Keratinocyte (primary cell): ENCODE measurements at regions not wholly inside any gene's neighbourhood (a gene's known extent, or its start where the extent isn't known, plus 50 kb on each side); places are given as distances from the start of the nearest gene placed in this dataset.
A peak's percentile ranks its signal among the peaks of the same experiment; 100 is the strongest.

Source experiments
- DNase-seq: peaks from one replicate; pipeline ENCODE4 v3.0.0-alpha.2; 2011; ENCODE audit warnings: low read depth, missing footprints, low spot score
- FAIRE-seq: peaks from 2 replicates; lab custom pipeline; 2011; peaks lifted over from hg19 to GRCh38; lab: Jason Lieb, UNC
- H2AFZ ChIP-seq: 2 replicates; pipeline ENCODE4 v1.6.0; 2012; ENCODE audit warnings: low read length, control low read depth, inconsistent platforms; ENCODE audit not compliant: control insufficient read depth
- H3K27ac ChIP-seq: 2 replicates; pipeline ENCODE4 v1.5.1; 2011; ENCODE audit warnings: low read length; ENCODE audit not compliant: control insufficient read depth, insufficient read depth
- H3K27me3 ChIP-seq: 3 replicates; pipeline ENCODE4 v1.6.0; 2011; ENCODE audit warnings: low read length; ENCODE audit not compliant: control insufficient read depth, insufficient read depth; ENCODE audit errors: extremely low read depth
- H3K36me3 ChIP-seq, 2 experiments: 2 replicates in 1 of 2; 3 replicates in 1 of 2; pipeline ENCODE4 v1.5.1; 2011; ENCODE audit warnings: low read length in 2 of 2, mild to moderate bottlenecking in 1 of 2; ENCODE audit not compliant: control insufficient read depth in 2 of 2, insufficient read depth in 2 of 2; ENCODE audit errors: extremely low read depth in 1 of 2
- H3K4me1 ChIP-seq: 3 replicates; pipeline ENCODE4 v1.5.1; 2011; ENCODE audit warnings: low read length; ENCODE audit not compliant: control insufficient read depth, insufficient read depth; ENCODE audit errors: extremely low read depth
- H3K4me2 ChIP-seq: 3 replicates; pipeline ENCODE4 v1.6.0; 2011; ENCODE audit warnings: low read depth, low read length; ENCODE audit not compliant: control insufficient read depth, insufficient read depth; ENCODE audit errors: extremely low read depth
- H3K4me3 ChIP-seq, 3 experiments: fragments of 200-600 bp in 1 of 3; sonication (generic) in 1 of 3; 2 replicates in 2 of 3; 3 replicates in 1 of 3; pipeline ENCODE4 v1.5.1; 2011 to 2016; ENCODE audit warnings: low read length in 3 of 3, mild to moderate bottlenecking in 3 of 3, control low read depth in 2 of 3, inconsistent platforms in 1 of 3, low read depth in 1 of 3, mixed read lengths in 1 of 3, mixed run types in 1 of 3, moderate library complexity in 1 of 3; ENCODE audit not compliant: control insufficient read depth in 2 of 3, insufficient read depth in 2 of 3; ENCODE audit errors: extremely low read depth in 1 of 3
- H3K79me2 ChIP-seq: 2 replicates; pipeline ENCODE4 v1.6.0; 2012; ENCODE audit warnings: low read length; ENCODE audit not compliant: control insufficient read depth, insufficient read depth
- H3K9ac ChIP-seq: 3 replicates; pipeline ENCODE4 v1.6.0; 2011; ENCODE audit warnings: low read length; ENCODE audit not compliant: control insufficient read depth, insufficient read depth; ENCODE audit errors: extremely low read depth
- H3K9me1 ChIP-seq: 3 replicates; pipeline ENCODE4 v1.6.0; 2011; ENCODE audit warnings: low read length; ENCODE audit not compliant: control insufficient read depth, insufficient read depth; ENCODE audit errors: extremely low read depth
- H3K9me3 ChIP-seq: 2 replicates; pipeline ENCODE4 v1.5.1; 2012; ENCODE audit warnings: low read depth, low read length; ENCODE audit not compliant: control insufficient read depth
- H4K20me1 ChIP-seq: 3 replicates; pipeline ENCODE4 v1.6.0; 2011; ENCODE audit warnings: low read length; ENCODE audit not compliant: control insufficient read depth, insufficient read depth; ENCODE audit errors: extremely low read depth
- CTCF ChIP-seq, 3 experiments: IDR thresholded peaks in 1 of 3; conservative IDR thresholded peaks in 1 of 3; optimal IDR thresholded peaks in 1 of 3; 2 replicates in 2 of 3; 3 replicates in 1 of 3; pipeline versions ENCODE3 to v1.5.1; 2011; ENCODE audit warnings: low read length in 3 of 3, mild to moderate bottlenecking in 3 of 3, moderate library complexity in 2 of 3, control low read depth in 1 of 3, inconsistent platforms in 1 of 3; ENCODE audit not compliant: insufficient read depth in 2 of 3; ENCODE audit errors: extremely low read depth in 1 of 3
- EZH2 ChIP-seq: IDR thresholded peaks from one replicate; pipeline ENCODE4 v1.6.1; 2012; ENCODE audit warnings: inconsistent platforms, mild to moderate bottlenecking, low read length, moderate library complexity
- dilution Hi-C: fragments of 300-500 bp; cut with MboI; formaldehyde crosslinking; loops from one replicate; pipeline ENCODE4 v1.7.0; 2020; ENCODE audit warnings: low sequenced_read_pairs; ENCODE audit not compliant: extremely low pct_ligation_motif_present

GRCh38 chr11:112477152-112477551 lies 216.5 kb upstream of the PLET1 start:
- H3K9ac ChIP-seq, result no peak overlapping the region
- no peaks in the 10 kb centered on the region for H3K9me1 ChIP-seq
- dilution Hi-C loops, result no loop called here
- no peaks in the 10 kb centered on the region for H3K36me3 ChIP-seq
- no peak for DNase-seq
- no peaks in the 10 kb centered on the region for H3K79me2 ChIP-seq
- H3K4me1 ChIP-seq, result peaks cover 16% of the 10 kb centered on the region
- H3K27ac ChIP-seq, result no peak overlapping the region
- TF ChIP-seq CTCF (optimal IDR thresholded peaks at IDR 0.05 in 1 of 3, IDR thresholded peaks at IDR 0.05 in 1 of 3, conservative IDR thresholded peaks at IDR 0.05 in 1 of 3; ENCODE audit: extremely low read depth in 1 of 3, insufficient read depth in 2 of 3, low read length in 3 of 3), result no peak
- TF ChIP-seq EZH2, result no peak
- no peak for FAIRE-seq
- no peaks in the 10 kb centered on the region for H3K9me3 ChIP-seq
- H4K20me1 ChIP-seq, result no peaks in the 10 kb centered on the region
- no peak overlapping the region for H3K4me2 ChIP-seq
- no peak overlapping the region for H2AFZ ChIP-seq
- peaks cover 4% of the 10 kb centered on the region for H3K27me3 ChIP-seq
- H3K4me3 ChIP-seq, result no peak overlapping the region

DNA sequence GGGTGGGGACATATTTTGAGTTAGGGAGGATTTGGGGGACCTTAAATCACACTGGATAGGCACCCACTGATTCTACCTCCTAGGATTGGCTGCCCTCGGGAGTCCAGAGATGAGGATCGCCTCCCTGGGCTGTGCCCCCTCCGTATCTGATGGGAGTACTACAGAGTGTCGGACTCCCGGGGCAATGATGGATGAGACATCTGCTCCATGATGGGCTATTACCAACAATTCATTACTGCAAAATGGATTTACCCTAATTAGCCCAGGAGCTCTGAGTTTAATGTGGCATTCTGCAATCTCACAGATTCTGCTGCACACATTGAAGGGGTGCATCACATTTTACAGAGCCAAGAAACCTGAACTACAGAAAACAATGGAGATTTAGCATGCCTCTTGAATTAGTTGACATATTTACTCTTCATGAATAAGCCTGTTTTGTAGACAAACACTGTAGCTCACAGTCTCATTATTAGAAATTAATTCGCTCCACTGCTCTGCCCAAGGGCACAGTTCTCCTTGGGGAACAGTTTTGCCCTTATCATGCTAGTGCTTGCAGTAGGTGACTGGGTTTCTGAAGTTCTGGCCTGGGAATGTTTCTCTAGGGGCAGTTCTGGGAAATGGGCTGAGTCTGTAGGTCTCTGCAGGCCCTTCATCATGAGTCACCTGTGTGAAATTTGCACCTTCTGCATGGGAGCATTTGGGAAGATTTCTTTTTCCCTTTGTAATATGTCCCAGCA lies 217.1 kb upstream of the PLET1 start:
- Histone ChIP-seq H4K20me1 (no peaks in the 10 kb centered on the region), H3K4me2 (peak overlapping the region; percentile 18), H3K4me1 (peaks cover 16% of the 10 kb centered on the region), H3K27ac (no peak overlapping the region), H3K9me1 (no peaks in the 10 kb centered on the region), H3K9me3 (no peaks in the 10 kb centered on the region), H3K79me2 (no peaks in the 10 kb centered on the region), H2AFZ (no peak overlapping the region), H3K9ac (no peak overlapping the region), H3K4me3 (no peak overlapping the region), H3K36me3 (no peaks in the 10 kb centered on the region), H3K27me3 (peaks cover 4% of the 10 kb centered on the region)
- dilution Hi-C loops, result no loop called here
- FAIRE-seq (no peak), DNase-seq (peak; percentile 35)
- TF ChIP-seq EZH2 (no peak), CTCF (optimal IDR thresholded peaks at IDR 0.05 in 1 of 3, IDR thresholded peaks at IDR 0.05 in 1 of 3, conservative IDR thresholded peaks at IDR 0.05 in 1 of 3; ENCODE audit: extremely low read depth in 1 of 3, insufficient read depth in 2 of 3, low read length in 3 of 3) (no peak)
